ENCODE measurements at regions not wholly inside any gene's neighbourhood (a gene's known extent, or its start where the extent isn't known, plus 50 kb on each side); places are given as distances from the start of the nearest gene placed in this dataset.

GRCh38 chr5:92581249-92581648, 999.8 kb downstream of the NR2F1-AS1 start:
- Histone ChIP-seq H3K27me3 (no peaks in the 10 kb centered on the region), H3K9me3 (no peaks in the 10 kb centered on the region), H3K36me3 (no peaks in the 10 kb centered on the region), H3K4me3 (no peak overlapping the region), H3K27ac (no peak overlapping the region), H3K4me1 (no peaks in the 10 kb centered on the region)
- intact Hi-C loops (cut with DNase I), result no loop called here
- TF ChIP-seq CTCF (IDR thresholded peaks at IDR 0.05) (no peak), POLR2A (IDR thresholded peaks at IDR 0.05) (no peak)
- DNase-seq (no peak), ATAC-seq (no peak)

GRCh38 chr5:92580814-92581213, 1000.2 kb downstream of the NR2F1-AS1 start:
- TF ChIP-seq CTCF (IDR thresholded peaks at IDR 0.05) (no peak), POLR2A (IDR thresholded peaks at IDR 0.05) (no peak)
- Histone ChIP-seq H3K27ac (no peak overlapping the region), H3K9me3 (no peaks in the 10 kb centered on the region), H3K36me3 (no peaks in the 10 kb centered on the region), H3K4me1 (no peaks in the 10 kb centered on the region), H3K4me3 (no peak overlapping the region), H3K27me3 (no peaks in the 10 kb centered on the region)
- DNase-seq (no peak), ATAC-seq (no peak)
- 82% methylated on average over 2 of the region's 2 CpGs for WGBS (ENCODE audit: insufficient coverage, low coverage, low lambda C conversion rate, missing lambda C conversion rate)
- intact Hi-C loops (cut with DNase I), result no loop called here

GRCh38 chr5:92574023-92574422, 1007.0 kb downstream of the NR2F1-AS1 start:
- Histone ChIP-seq H3K9me3 (no peaks in the 10 kb centered on the region), H3K36me3 (no peaks in the 10 kb centered on the region), H3K4me3 (no peak overlapping the region), H3K27me3 (no peaks in the 10 kb centered on the region), H3K27ac (no peak overlapping the region), H3K4me1 (no peaks in the 10 kb centered on the region)
- DNase-seq (no peak), ATAC-seq (no peak)
- intact Hi-C loops (cut with DNase I), result no loop called here
- TF ChIP-seq POLR2A (IDR thresholded peaks at IDR 0.05) (no peak), CTCF (IDR thresholded peaks at IDR 0.05) (no peak)
- WGBS (ENCODE audit: insufficient coverage, low coverage, low lambda C conversion rate, missing lambda C conversion rate), result 61% methylated on average over 3 of the region's 3 CpGs

- no peaks in the 10 kb centered on the region for H3K9me3 ChIP-seq
- TF ChIP-seq POLR2A (IDR thresholded peaks at IDR 0.05), result no peak
- TF ChIP-seq CTCF (IDR thresholded peaks at IDR 0.05), result no peak
- peak overlapping the region in 1 of 3 donors; percentile 5 for H3K27ac ChIP-seq
- no peak overlapping the region for H3K4me3 ChIP-seq
- ATAC-seq (peak in 1 of 4 donors; percentile 81), DNase-seq (no peak)
- 49% methylated on average over 2 of the region's 2 CpGs for WGBS (ENCODE audit: insufficient coverage, low coverage, low lambda C conversion rate, missing lambda C conversion rate)
- intact Hi-C loops (cut with DNase I), result no loop called here
- H3K4me1 ChIP-seq, result no peaks in the 10 kb centered on the region
- H3K27me3 ChIP-seq, result no peaks in the 10 kb centered on the region
- H3K36me3 ChIP-seq, result no peaks in the 10 kb centered on the region
Observed at GRCh38 chr5:92568522-92568921, 1012.5 kb downstream of the NR2F1-AS1 start.

- TF ChIP-seq POLR2A (IDR thresholded peaks at IDR 0.05) (no peak), CTCF (IDR thresholded peaks at IDR 0.05) (no peak)
- Histone ChIP-seq H3K9me3 (no peaks in the 10 kb centered on the region), H3K27me3 (no peaks in the 10 kb centered on the region), H3K4me3 (no peak overlapping the region), H3K36me3 (no peaks in the 10 kb centered on the region), H3K4me1 (no peaks in the 10 kb centered on the region), H3K27ac (peak overlapping the region in 1 of 3 donors; percentile 5)
- ATAC-seq, result peak in 2 of 4 donors; percentile 13 to 86
- intact Hi-C loops (cut with DNase I), result no loop called here
- WGBS (ENCODE audit: insufficient coverage, low coverage, low lambda C conversion rate, missing lambda C conversion rate), result 62% methylated on average over 3 of the region's 3 CpGs
- no peak for DNase-seq
Observed at GRCh38 chr5:92567831-92568450, 1013.1 kb downstream of the NR2F1-AS1 start.
